Subcutaneous abdominal adipose tissue (tissue), 5 donors: ENCODE measurements at regions not wholly inside any gene's neighbourhood (a gene's known extent, or its start where the extent isn't known, plus 50 kb on each side); places are given as distances from the start of the nearest gene placed in this dataset.

Source experiments
- H3K27ac ChIP-seq: one replicate; pipeline ENCODE4 v1.7.0; 2013; ENCODE audit warnings: low read depth, mild to moderate bottlenecking, inconsistent platforms, low read length, moderate library complexity
- H3K27me3 ChIP-seq, 5 donors: one replicate each; pipeline ENCODE4 v1.7.0; 2013; ENCODE audit warnings: low read length in 5 of 5, inconsistent platforms in 1 of 5; ENCODE audit not compliant: control insufficient read depth in 5 of 5, insufficient read depth in 4 of 5
- H3K36me3 ChIP-seq, 5 donors: one replicate each; pipeline ENCODE4 v1.7.0; 2013; ENCODE audit warnings: low read length in 5 of 5; ENCODE audit not compliant: control insufficient read depth in 5 of 5, insufficient read depth in 5 of 5
- H3K4me1 ChIP-seq, 5 donors: one replicate each; pipeline ENCODE4 v1.7.0; 2013; ENCODE audit warnings: low read length in 5 of 5, mild to moderate bottlenecking in 3 of 5, moderate library complexity in 1 of 5; ENCODE audit not compliant: control insufficient read depth in 5 of 5, insufficient read depth in 5 of 5
- H3K4me3 ChIP-seq, 5 donors: one replicate each; pipeline ENCODE4 v1.7.0; 2013; ENCODE audit warnings: low read length in 5 of 5, low read depth in 1 of 5
- H3K9ac ChIP-seq, 5 donors: one replicate each; pipeline ENCODE4 v1.7.0; 2013; ENCODE audit warnings: low read length in 5 of 5, mild to moderate bottlenecking in 4 of 5, moderate library complexity in 3 of 5
- H3K9me3 ChIP-seq, 5 donors: one replicate each; pipeline ENCODE4 v1.7.0; 2013; ENCODE audit warnings: low read length in 5 of 5; ENCODE audit not compliant: control insufficient read depth in 5 of 5
- donor health status: healthy.
- donor health status: healthy.
- donor health status: healthy.
- donor health status: healthy.
- donor health status: healthy.

- H3K27ac ChIP-seq = no peak overlapping the region
- peaks cover 0 to 4% (median 0%) of the 10 kb centered on the region in 5 donors for H3K4me1 ChIP-seq
- H3K9ac ChIP-seq = no peak overlapping the region
- no peaks in the 10 kb centered on the region for H3K27me3 ChIP-seq
- H3K36me3 ChIP-seq = no peaks in the 10 kb centered on the region
- no peaks in the 10 kb centered on the region for H3K9me3 ChIP-seq
- no peak overlapping the region for H3K4me3 ChIP-seq
These were observed 399.7 kb downstream of the MTX2 start for GRCh38 chr2:176668912-176669311.

GRCh38 chr2:176669398-176670174 is 400.3 kb downstream of the MTX2 start:
- no peak overlapping the region for H3K9ac ChIP-seq
- H3K9me3 ChIP-seq = no peaks in the 10 kb centered on the region
- H3K27me3 ChIP-seq = no peaks in the 10 kb centered on the region
- no peak overlapping the region for H3K4me3 ChIP-seq
- H3K36me3 ChIP-seq = no peaks in the 10 kb centered on the region
- no peak overlapping the region for H3K27ac ChIP-seq
- peaks cover 0 to 4% (median 0%) of the 10 kb centered on the region in 5 donors for H3K4me1 ChIP-seq

- Histone ChIP-seq H3K4me1 (peaks cover 0 to 4% (median 0%) of the 10 kb centered on the region in 5 donors), H3K4me3 (no peak overlapping the region), H3K9me3 (no peaks in the 10 kb centered on the region), H3K27ac (no peak overlapping the region), H3K36me3 (no peaks in the 10 kb centered on the region), H3K27me3 (peaks cover 0 to 3% (median 0%) of the 10 kb centered on the region in 5 donors), H3K9ac (no peak overlapping the region)
These were observed 406.2 kb downstream of the MTX2 start for GRCh38 chr2:176675271-176675949.

- H3K4me3 ChIP-seq = no peak overlapping the region
These were observed 408.6 kb downstream of the MTX2 start for GRCh38 chr2:176677746-176678265.

GRCh38 chr2:176678571-176678970 is 409.3 kb downstream of the MTX2 start:
- H3K9me3 ChIP-seq = no peaks in the 10 kb centered on the region
- H3K4me3 ChIP-seq = no peak overlapping the region
- no peak overlapping the region for H3K27ac ChIP-seq
- H3K9ac ChIP-seq = no peak overlapping the region
- H3K4me1 ChIP-seq = peaks cover 0 to 8% (median 0%) of the 10 kb centered on the region in 5 donors
- peaks cover 0 to 3% (median 0%) of the 10 kb centered on the region in 5 donors for H3K27me3 ChIP-seq
- no peaks in the 10 kb centered on the region for H3K36me3 ChIP-seq

More at GRCh38 chr2:176677746-176678265, 408.6 kb downstream of the MTX2 start:
- Histone ChIP-seq H3K9ac (no peak overlapping the region), H3K27ac (no peak overlapping the region), H3K36me3 (no peaks in the 10 kb centered on the region), H3K27me3 (peaks cover 0 to 3% (median 0%) of the 10 kb centered on the region in 5 donors), H3K9me3 (no peaks in the 10 kb centered on the region), H3K4me1 (peaks cover 0 to 8% (median 0%) of the 10 kb centered on the region in 5 donors)

- Histone ChIP-seq H3K9me3 (no peaks in the 10 kb centered on the region), H3K27me3 (peaks cover 0 to 3% (median 0%) of the 10 kb centered on the region in 5 donors), H3K4me3 (no peak overlapping the region), H3K36me3 (no peaks in the 10 kb centered on the region), H3K9ac (no peak overlapping the region), H3K27ac (no peak overlapping the region), H3K4me1 (peaks cover 0 to 8% (median 0%) of the 10 kb centered on the region in 5 donors)
These were observed 409.9 kb downstream of the MTX2 start for GRCh38 chr2:176679061-176679669.

DNA sequence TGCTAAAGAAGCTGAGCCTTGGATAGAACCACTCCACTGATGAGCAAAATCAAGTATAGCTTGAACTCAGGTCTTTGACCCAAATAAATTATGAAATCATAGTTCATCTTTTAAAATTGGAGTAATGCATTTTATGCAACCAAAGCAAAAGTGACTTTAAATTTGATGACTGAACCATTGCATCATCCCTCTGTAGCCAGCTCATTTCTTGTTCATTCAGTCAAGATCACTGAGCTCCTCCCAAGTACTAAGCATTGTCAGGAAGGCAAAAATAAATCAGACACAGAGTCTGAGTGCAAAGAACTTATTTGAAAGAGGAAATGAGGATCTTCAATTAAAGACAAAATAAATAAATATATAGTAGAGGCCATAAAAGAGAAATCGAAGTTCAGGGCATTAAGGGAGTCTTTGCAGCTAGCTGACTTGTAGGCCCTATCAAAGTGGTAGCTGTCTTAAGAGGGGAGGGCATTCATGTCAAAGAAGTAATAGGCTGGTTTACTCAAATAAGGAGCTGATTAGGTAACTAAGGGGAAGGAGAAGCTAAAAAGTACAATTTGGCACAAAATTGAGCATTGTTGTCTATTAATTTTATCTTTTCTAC is 411.8 kb downstream of the MTX2 start:
- Histone ChIP-seq H3K27ac (no peak overlapping the region), H3K36me3 (no peaks in the 10 kb centered on the region), H3K27me3 (peaks cover 0 to 3% (median 0%) of the 10 kb centered on the region in 5 donors), H3K9ac (no peak overlapping the region), H3K9me3 (no peaks in the 10 kb centered on the region), H3K4me3 (no peak overlapping the region), H3K4me1 (peaks cover 0 to 6% (median 0%) of the 10 kb centered on the region in 5 donors)

- no peak overlapping the region for H3K9ac ChIP-seq
- peaks cover 0 to 3% (median 0%) of the 10 kb centered on the region in 5 donors for H3K27me3 ChIP-seq
- H3K36me3 ChIP-seq = no peaks in the 10 kb centered on the region
- no peak overlapping the region for H3K4me3 ChIP-seq
- peaks cover 0 to 6% (median 0%) of the 10 kb centered on the region in 5 donors for H3K4me1 ChIP-seq
- H3K27ac ChIP-seq = no peak overlapping the region
- H3K9me3 ChIP-seq = no peaks in the 10 kb centered on the region
These were observed 412.4 kb downstream of the MTX2 start for GRCh38 chr2:176681584-176682115.

GRCh38 chr2:176682278-176682677 is 413.0 kb downstream of the MTX2 start:
- Histone ChIP-seq H3K27me3 (peaks cover 0 to 3% (median 0%) of the 10 kb centered on the region in 5 donors), H3K9me3 (no peaks in the 10 kb centered on the region), H3K36me3 (no peaks in the 10 kb centered on the region), H3K27ac (no peak overlapping the region), H3K4me3 (no peak overlapping the region), H3K4me1 (peaks cover 0 to 6% (median 0%) of the 10 kb centered on the region in 5 donors), H3K9ac (no peak overlapping the region)
